ENCODE measurements at regions not wholly inside any gene's neighbourhood (a gene's known extent, or its start where the extent isn't known, plus 50 kb on each side); places are given as distances from the start of the nearest gene placed in this dataset.

GRCh38 chr6:4703382-4703781, 72.8 kb upstream of the CDYL start:
- intact Hi-C loops (cut with micrococcal nuclease) = no loop called here
- no peak for FAIRE-seq
- DNase-seq (ENCODE audit: extremely low read depth in 1 of 4, low spot score in 3 of 4) = no peak
- in situ Hi-C loops (cut with MboI) = no loop called here
- 3% methylated on average over 3 of the region's 3 CpGs for WGBS (ENCODE audit: insufficient coverage, low coverage, missing lambda C conversion rate)
- Histone ChIP-seq H3K4me3 (no peak overlapping the region), H3K27ac (ENCODE audit: extremely low read depth, low read depth, low read length) (no peak overlapping the region), H3K36me3 (ENCODE audit: control insufficient read depth, insufficient read depth, low read length) (no peaks in the 10 kb centered on the region), H3K9me3 (replicated peaks; ENCODE audit: control insufficient read depth, insufficient read depth, low read depth, low read length) (no peaks in the 10 kb centered on the region), H3K79me2 (ENCODE audit: control insufficient read depth, insufficient read depth, low read length) (no peaks in the 10 kb centered on the region), H3K27me3 (ENCODE audit: control insufficient read depth in 2 of 2, insufficient read depth in 2 of 2, low read length in 2 of 2) (no peaks in the 10 kb centered on the region), H3K4me2 (ENCODE audit: insufficient read depth, low read length) (no peak overlapping the region), H3K9me1 (ENCODE audit: control insufficient read depth, insufficient read depth, low read length) (no peaks in the 10 kb centered on the region), H3K9ac (ENCODE audit: insufficient read depth in 1 of 2, low read depth in 2 of 2, low read length in 2 of 2) (no peak overlapping the region), H2AFZ (ENCODE audit: low read depth, low read length) (no peak overlapping the region), H3K4me1 (replicated peaks in 1 of 2; ENCODE audit: control insufficient read depth in 2 of 2, insufficient read depth in 2 of 2, low read length in 2 of 2) (no peaks in the 10 kb centered on the region; a peak in 1 of 5 replicates), H4K20me1 (replicated peaks; ENCODE audit: control insufficient read depth, insufficient read depth, low read length) (no peaks in the 10 kb centered on the region)
- BruUV-seq (replicated peaks) = no TSS peak
- POLR2A ChIA-PET = interaction anchor here (0.6 kb wide), 1 partner anchor 145 kb away, joined by 3 read pairs; no protein-coding TSS in a partner anchor
- ATAC-seq = no peak
- TF ChIP-seq ZNF398 (CRISPR knock-in tag; IDR thresholded peaks at IDR 0.05) (no peak), THAP7 (CRISPR knock-in tag; IDR thresholded peaks at IDR 0.05) (no peak), ETV5 (CRISPR knock-in tag; IDR thresholded peaks at IDR 0.05; ENCODE audit: low read depth) (no peak), POU5F1 (IDR thresholded peaks at IDR 0.05; ENCODE audit: borderline replicate concordance, low read depth, low read length, partially characterized antibody) (no peak), OTX1 (CRISPR knock-in tag; IDR thresholded peaks at IDR 0.05) (no peak), NFRKB (IDR thresholded peaks at IDR 0.05; ENCODE audit: low read depth) (no peak), PHF21A (IDR thresholded peaks at IDR 0.05; ENCODE audit: borderline replicate concordance, low read depth) (no peak), ZNF253 (CRISPR knock-in tag; conservative IDR thresholded peaks at IDR 0.05) (no peak), HNRNPL (IDR thresholded peaks at IDR 0.05; ENCODE audit: low read depth, low read length) (no peak), CEBPG (CRISPR knock-in tag; IDR thresholded peaks at IDR 0.05) (no peak), CEBPG (tag; conservative IDR thresholded peaks at IDR 0.05 in 1 of 2, IDR thresholded peaks at IDR 0.05 in 1 of 2) (peak in 1 of 2 experiments; percentile 57; a peak in 2 of 4 replicates), SMARCA4 (IDR thresholded peaks at IDR 0.05) (no peak), RCOR1 (IDR thresholded peaks at IDR 0.05; ENCODE audit: borderline replicate concordance in 1 of 2, low read depth in 2 of 2, low read length in 2 of 2) (peak in 1 of 2 experiments; percentile 72; a peak in 1 of 4 replicates), ZKSCAN8 (CRISPR knock-in tag; IDR thresholded peaks at IDR 0.05) (no peak), CTBP1 (IDR thresholded peaks at IDR 0.05; ENCODE audit: borderline replicate concordance) (peak; percentile 65; the same call in 1 of the 2 replicates), ZNF324 (CRISPR knock-in tag; IDR thresholded peaks at IDR 0.05) (no peak), ZFP36 (IDR thresholded peaks at IDR 0.05; ENCODE audit: low read depth, low read length, partially characterized antibody) (no peak), ATF3 (IDR thresholded peaks at IDR 0.05) (peak; percentile 60; the same call in 1 of the 2 replicates), ATF3 (CRISPR knock-in tag; conservative IDR thresholded peaks at IDR 0.05) (no peak), JUND (IDR thresholded peaks at IDR 0.05; ENCODE audit: borderline replicate concordance, low read depth, low read length) (no peak), JUND (tag; IDR thresholded peaks at IDR 0.05; ENCODE audit: borderline replicate concordance, low read depth, low read length) (peak; percentile 32; the same call in 1 of the 3 replicates), FOSL1 (tag; conservative IDR thresholded peaks at IDR 0.05) (peak; percentile 59; the same call in 1 of the 2 replicates)
- CTCF ChIA-PET (ENCODE audit: low intra/inter-chr PET ratio) = no interaction called here

All from K562 (cell line).